MG63 (cell line): ENCODE measurements at regions not wholly inside any gene's neighbourhood (a gene's known extent, or its start where the extent isn't known, plus 50 kb on each side); places are given as distances from the start of the nearest gene placed in this dataset.
A peak's percentile ranks its signal among the peaks of the same experiment; 100 is the strongest.
"Not testable (repeated sequence)": the region's sequence is repeated elsewhere in the genome, so short reads cannot be mapped to it uniquely, and the experiment has no call there.

Source experiments
- DNase-seq: peaks from one replicate; pipeline ENCODE4 v3.0.0-alpha.2; 2020
- H3K27me3 ChIP-seq: fragments of 250-450 bp; sonication (Bioruptor Pico); 2 replicates; pipeline ENCODE4 v1.5.1; 2020; ENCODE audit warnings: mild to moderate bottlenecking, moderate library complexity
- H3K36me3 ChIP-seq: fragments of 250-450 bp; sonication (Bioruptor Pico); 2 replicates; pipeline ENCODE4 v1.5.1; 2020; ENCODE audit warnings: mild to moderate bottlenecking, moderate library complexity
- H3K4me3 ChIP-seq: fragments of 250-450 bp; sonication (Bioruptor Pico); 2 replicates; pipeline ENCODE4 v1.5.1; 2020; ENCODE audit warnings: mild to moderate bottlenecking, moderate library complexity
- H3K9me3 ChIP-seq: fragments of 250-450 bp; sonication (Bioruptor Pico); 2 replicates; pipeline ENCODE4 v1.5.1; 2020; ENCODE audit warnings: mild to moderate bottlenecking, moderate library complexity

DNA sequence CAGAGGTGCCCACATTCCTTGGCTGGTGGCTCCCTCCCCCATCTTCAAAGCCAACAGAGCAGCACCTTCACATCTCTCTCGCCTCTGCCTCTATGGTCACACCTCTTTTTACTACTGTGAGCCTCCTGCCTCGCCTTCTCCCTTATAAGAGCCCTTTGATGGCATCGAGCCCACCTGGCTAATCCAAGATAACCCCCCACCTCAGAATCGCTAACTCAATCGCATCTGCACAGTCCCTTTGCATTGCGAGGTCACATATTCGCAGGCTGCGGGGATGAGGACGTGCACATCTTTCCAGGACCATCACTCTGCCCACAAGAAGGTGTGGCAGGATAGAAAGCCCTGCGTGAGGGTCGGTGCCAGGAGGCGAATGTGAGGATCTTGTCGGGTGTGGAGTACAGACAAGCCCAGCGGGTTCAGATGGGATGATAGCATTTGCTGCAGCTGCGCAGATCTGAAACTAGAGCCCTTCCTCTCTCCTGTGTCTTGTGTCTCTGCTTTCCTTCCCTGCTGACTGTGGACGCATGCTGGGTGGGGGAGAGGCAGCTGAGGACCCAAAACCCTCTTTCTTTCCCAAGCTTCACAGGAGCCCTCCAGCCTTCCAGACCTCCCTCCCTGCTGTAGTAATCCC, 148.3 kb upstream of the HDAC4 start:
- Histone ChIP-seq H3K36me3 (no peaks in the 10 kb centered on the region), H3K9me3 (no peaks in the 10 kb centered on the region), H3K4me3 (no peak overlapping the region), H3K27me3 (no peaks in the 10 kb centered on the region; the same call in 1 of the 2 replicates)
- no peak for DNase-seq

GRCh38 chr2:239548451-239548871, 147.6 kb upstream of the HDAC4 start:
- Histone ChIP-seq H3K27me3 (no peaks in the 10 kb centered on the region), H3K4me3 (no peak overlapping the region), H3K36me3 (no peaks in the 10 kb centered on the region), H3K9me3 (no peaks in the 10 kb centered on the region)
- no peak for DNase-seq

DNA sequence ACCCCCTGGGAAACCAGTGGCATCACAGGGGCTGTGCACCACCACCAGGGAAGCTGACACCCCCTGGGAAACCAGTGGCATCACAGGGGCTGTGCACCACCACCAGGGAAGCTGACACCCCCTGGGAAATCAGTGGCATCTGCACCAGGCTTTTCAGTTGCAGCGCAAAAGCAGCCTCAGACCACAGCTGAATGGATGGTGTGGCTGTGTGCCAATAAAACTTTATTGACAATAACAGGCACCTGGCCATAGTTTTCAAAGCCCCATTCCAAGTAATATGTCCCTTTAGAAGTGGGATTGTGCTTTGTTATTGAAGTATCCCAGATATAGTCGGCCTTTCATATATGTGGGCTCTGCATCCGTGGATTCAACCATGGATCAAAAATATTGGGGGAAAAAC, 146.3 kb upstream of the HDAC4 start:
- not testable (repeated sequence) for H3K27me3 ChIP-seq, DNase-seq, H3K36me3 ChIP-seq, H3K4me3 ChIP-seq, H3K9me3 ChIP-seq

GRCh38 chr2:239546541-239546940, 145.7 kb upstream of the HDAC4 start:
- H3K27me3 ChIP-seq, result no peaks in the 10 kb centered on the region
- no peak for DNase-seq
- H3K36me3 ChIP-seq, result no peaks in the 10 kb centered on the region
- H3K4me3 ChIP-seq, result no peak overlapping the region
- H3K9me3 ChIP-seq, result no peaks in the 10 kb centered on the region

DNA sequence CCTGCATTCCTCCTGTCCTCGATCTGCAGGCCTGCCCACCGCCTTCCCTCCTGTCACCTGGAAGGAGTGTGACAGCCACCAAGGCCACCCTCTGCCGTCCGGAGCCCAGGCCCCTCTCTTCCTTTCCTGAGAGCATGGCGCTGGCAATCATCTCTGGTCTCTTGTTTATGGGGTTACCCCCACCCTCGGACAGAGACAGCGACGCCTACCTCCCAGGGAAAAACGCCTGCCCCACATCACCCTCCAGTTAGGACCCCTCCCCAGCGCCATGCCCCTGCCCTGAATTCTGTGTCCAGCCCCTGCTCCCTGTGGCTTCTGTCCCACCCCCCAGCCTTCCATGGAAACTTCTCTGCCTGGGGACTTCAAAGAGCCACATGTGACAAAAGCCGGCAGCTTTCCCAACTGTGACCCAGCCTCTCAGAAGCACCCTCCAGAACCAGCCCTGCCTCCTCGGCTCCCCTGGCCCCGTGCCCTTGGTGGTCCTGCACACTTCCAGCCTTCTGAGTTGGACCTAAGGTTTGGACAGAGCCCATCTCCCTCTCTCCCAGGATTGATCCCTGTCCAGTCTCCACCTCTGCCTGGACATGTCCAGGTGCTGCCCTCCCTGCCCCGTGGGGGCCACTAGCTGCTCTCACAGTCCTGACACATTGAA, 145.0 kb upstream of the HDAC4 start:
- H3K4me3 ChIP-seq, result no peak overlapping the region
- no peaks in the 10 kb centered on the region for H3K36me3 ChIP-seq
- no peaks in the 10 kb centered on the region for H3K9me3 ChIP-seq
- no peaks in the 10 kb centered on the region; the same call in 1 of the 2 replicates for H3K27me3 ChIP-seq
- no peak for DNase-seq

GRCh38 chr2:239544918-239545465, 144.2 kb upstream of the HDAC4 start:
- no peak for DNase-seq
- Histone ChIP-seq H3K36me3 (no peaks in the 10 kb centered on the region), H3K9me3 (no peaks in the 10 kb centered on the region), H3K4me3 (no peak overlapping the region), H3K27me3 (no peaks in the 10 kb centered on the region; the same call in 1 of the 2 replicates)

- DNase-seq, result peak; percentile 44
- Histone ChIP-seq H3K36me3 (no peaks in the 10 kb centered on the region), H3K9me3 (no peaks in the 10 kb centered on the region), H3K4me3 (no peak overlapping the region), H3K27me3 (no peaks in the 10 kb centered on the region; the same call in 1 of the 2 replicates)
These were observed 143.5 kb upstream of the HDAC4 start for GRCh38 chr2:239544143-239544917.

DNA sequence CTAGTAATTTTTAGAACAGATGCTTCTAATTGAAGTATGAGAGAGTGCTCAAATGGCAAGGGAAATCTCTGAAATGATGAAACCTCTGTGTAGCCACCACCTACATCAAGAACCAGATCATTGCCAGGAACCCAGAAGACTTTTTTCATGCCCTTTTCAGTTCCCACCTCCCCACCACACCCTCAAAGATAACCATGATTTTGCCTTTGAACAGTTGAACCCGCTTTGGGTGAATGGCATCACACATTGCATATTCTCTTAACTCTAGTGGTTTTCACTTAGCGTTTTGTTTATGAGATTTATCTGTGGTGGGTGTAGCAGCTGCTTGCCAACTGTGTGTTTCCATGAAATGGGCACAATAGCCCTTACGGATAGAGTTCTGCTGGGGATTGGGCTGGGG, 142.9 kb upstream of the HDAC4 start:
- no peak for DNase-seq

DNA sequence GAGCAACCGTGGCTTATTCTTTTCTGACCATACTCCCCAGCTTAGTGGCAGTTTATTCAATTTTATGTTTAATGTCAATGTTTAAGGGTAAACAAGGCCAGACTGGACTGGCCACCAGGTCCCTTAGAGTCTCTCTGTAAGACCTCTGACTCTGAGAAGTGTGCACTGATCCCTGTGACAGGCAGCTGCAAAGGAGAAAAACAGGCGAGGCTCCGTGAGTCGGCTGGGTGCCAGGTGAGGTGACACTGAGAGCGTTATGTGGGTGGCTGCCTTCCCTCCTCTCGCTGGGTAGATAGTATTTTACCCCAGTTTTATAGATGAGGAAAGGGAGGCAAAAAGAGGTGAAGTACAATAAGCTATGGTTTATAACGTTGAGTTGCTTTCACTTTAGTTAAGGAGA, 139.4 kb upstream of the HDAC4 start:
- DNase-seq, result no peak
- H3K27me3 ChIP-seq, result no peaks in the 10 kb centered on the region; the same call in 1 of the 2 replicates
- no peaks in the 10 kb centered on the region for H3K9me3 ChIP-seq
- H3K4me3 ChIP-seq, result no peak overlapping the region
- no peaks in the 10 kb centered on the region for H3K36me3 ChIP-seq

More for the DNA sequence above, 142.9 kb upstream of the HDAC4 start:
- Histone ChIP-seq H3K27me3 (no peaks in the 10 kb centered on the region; the same call in 1 of the 2 replicates), H3K36me3 (no peaks in the 10 kb centered on the region), H3K9me3 (no peaks in the 10 kb centered on the region), H3K4me3 (no peak overlapping the region)

DNA sequence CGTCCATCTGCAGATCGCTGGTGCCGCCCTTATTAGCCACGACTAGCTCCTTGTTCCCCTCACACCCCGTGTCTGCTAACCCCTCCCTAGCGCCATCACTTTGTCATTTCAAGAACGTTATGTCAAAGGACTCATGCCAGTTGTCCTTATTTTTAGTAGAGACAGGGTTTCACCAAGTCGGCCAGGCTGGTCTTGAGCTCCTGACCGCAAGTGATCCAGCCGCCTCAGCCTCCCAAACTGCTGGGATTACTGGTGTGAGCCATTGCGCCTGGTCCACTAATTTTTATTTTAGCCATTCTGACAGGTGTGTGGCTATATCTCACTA, 138.9 kb upstream of the HDAC4 start:
- no peaks in the 10 kb centered on the region; the same call in 1 of the 2 replicates for H3K27me3 ChIP-seq
- no peak overlapping the region for H3K4me3 ChIP-seq
- H3K9me3 ChIP-seq, result no peaks in the 10 kb centered on the region
- DNase-seq, result no peak
- H3K36me3 ChIP-seq, result no peaks in the 10 kb centered on the region

DNA sequence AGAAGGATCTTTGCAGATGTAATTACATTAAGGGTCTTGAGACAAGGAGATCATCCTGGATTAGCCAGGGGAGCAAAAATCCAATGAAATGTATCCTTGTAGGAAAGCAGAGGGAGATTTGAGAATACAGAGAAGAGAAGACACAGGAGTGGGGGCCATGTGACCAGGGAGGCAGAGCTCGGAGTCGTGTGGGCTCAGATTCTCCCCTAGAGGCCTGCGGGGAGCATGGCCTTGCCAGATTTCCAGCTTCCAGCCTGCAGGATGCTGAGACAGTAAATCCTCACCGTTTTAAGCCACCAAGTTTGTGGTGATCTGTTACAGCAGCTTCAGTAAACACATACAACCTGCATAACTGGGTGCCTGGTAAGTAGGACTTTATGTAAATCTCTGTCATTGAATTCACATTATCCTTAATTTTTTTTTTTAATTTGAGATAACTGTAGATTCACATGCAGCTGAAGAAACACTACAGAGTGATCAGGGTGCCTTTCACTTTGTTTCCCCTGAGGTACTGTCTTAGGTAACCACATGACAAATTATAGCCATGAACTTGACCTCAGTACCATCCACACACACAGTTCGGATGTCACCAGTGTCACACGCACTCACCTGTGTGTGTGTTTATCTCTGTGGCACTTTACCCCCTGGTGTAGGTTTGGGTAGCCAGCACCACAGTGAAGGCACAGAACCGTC, 138.4 kb upstream of the HDAC4 start:
- Histone ChIP-seq H3K4me3 (no peak overlapping the region), H3K27me3 (no peaks in the 10 kb centered on the region; the same call in 1 of the 2 replicates)
- no peak for DNase-seq

GRCh38 chr2:239538357-239539052, 137.7 kb upstream of the HDAC4 start:
- H3K27me3 ChIP-seq, result no peaks in the 10 kb centered on the region; the same call in 1 of the 2 replicates
- no peaks in the 10 kb centered on the region for H3K36me3 ChIP-seq
- no peaks in the 10 kb centered on the region for H3K9me3 ChIP-seq
- DNase-seq, result no peak
- H3K4me3 ChIP-seq, result no peak overlapping the region

More for the DNA sequence above, 138.4 kb upstream of the HDAC4 start:
- no peaks in the 10 kb centered on the region for H3K9me3 ChIP-seq
- H3K36me3 ChIP-seq, result no peaks in the 10 kb centered on the region

DNA sequence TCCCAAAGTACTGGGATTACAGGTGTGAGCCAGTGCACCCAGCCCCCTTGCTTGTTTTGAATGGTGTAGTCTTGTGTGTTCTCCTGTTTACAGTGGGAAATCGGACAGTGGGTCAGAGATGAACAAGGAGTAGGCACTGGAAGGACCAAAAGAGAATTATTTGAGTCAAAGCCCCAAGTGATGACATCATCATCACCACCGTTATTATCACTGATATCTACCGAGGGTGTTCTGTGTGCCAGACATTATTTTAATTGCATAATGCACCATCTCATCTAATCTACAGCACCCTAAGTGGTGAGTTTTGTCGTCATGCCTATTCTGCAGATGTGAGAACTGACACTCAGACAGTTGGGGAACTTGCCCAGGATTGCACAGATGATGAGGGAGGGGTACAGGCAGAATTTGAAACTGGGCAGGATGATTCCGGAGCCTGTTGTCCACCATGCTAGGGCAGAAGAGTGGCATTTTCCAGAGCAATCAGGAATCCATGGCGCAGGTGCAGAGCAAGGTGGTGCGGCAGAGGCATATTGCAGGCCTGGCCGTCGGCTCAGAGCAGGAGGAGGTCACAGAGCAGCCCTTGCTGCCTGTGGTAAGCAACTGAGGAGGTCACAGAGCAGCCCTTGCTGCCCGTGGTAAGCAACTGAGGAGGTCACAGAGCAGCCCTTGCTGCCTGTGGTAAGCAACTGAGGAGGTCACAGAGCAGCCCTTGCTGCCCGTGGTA, 137.0 kb upstream of the HDAC4 start:
- Histone ChIP-seq H3K9me3 (no peaks in the 10 kb centered on the region), H3K4me3 (no peak overlapping the region), H3K27me3 (no peaks in the 10 kb centered on the region; the same call in 1 of the 2 replicates), H3K36me3 (no peaks in the 10 kb centered on the region)
- no peak for DNase-seq

DNA sequence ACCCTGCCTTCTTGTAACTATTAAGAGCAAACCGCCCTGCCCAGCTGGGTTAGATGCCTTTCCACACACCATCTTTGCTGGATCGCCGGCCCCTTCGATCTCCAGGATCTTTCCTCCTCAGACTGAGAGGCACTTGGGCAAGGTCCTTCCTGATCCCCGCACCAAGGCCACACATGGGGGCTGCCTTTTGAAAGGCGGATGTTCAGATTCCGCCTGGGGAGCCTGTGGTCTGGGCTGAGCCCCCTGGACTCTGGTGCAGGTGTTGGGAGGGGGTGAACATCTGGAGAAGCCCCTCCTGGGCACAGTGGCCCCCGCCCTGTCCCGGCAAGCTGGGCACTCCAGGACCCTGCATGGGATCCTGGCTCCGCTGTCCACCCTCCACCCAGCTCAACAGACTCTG, 135.4 kb upstream of the HDAC4 start:
- H3K9me3 ChIP-seq, result no peaks in the 10 kb centered on the region
- no peak overlapping the region for H3K4me3 ChIP-seq
- no peaks in the 10 kb centered on the region for H3K36me3 ChIP-seq
- no peaks in the 10 kb centered on the region; the same call in 1 of the 2 replicates for H3K27me3 ChIP-seq
- DNase-seq, result no peak

- no peak overlapping the region for H3K4me3 ChIP-seq
- no peak for DNase-seq
- H3K27me3 ChIP-seq, result no peaks in the 10 kb centered on the region
- no peaks in the 10 kb centered on the region for H3K9me3 ChIP-seq
- H3K36me3 ChIP-seq, result no peaks in the 10 kb centered on the region
These were observed 134.8 kb upstream of the HDAC4 start for GRCh38 chr2:239535413-239536144.
